Posterior vena cava (tissue), 2 donors: ENCODE measurements at regions not wholly inside any gene's neighbourhood (a gene's known extent, or its start where the extent isn't known, plus 50 kb on each side); places are given as distances from the start of the nearest gene placed in this dataset.

Experiments
- DNase-seq: peaks from one replicate; pipeline ENCODE4 v3.0.0-alpha.2; 2020; ENCODE audit warnings: low spot score
- intact Hi-C, 2 donors: fragments of 100-400 bp; cut with DNase I; formaldehyde crosslinking; loops; one replicate each; pipeline versions ENCODE4 v1.14.1 to v1.14.2; 2022 to 2023
- donor health status: DM: yes; HTN: yes; CAD: no.
- donor health status: DM: yes; HTN: yes; CAD: no.

- intact Hi-C loops: no loop called here
- no peak for DNase-seq
Measured at GRCh38 chr1:222325506-222325905, 222.4 kb downstream of the HHIPL2 start.

DNA sequence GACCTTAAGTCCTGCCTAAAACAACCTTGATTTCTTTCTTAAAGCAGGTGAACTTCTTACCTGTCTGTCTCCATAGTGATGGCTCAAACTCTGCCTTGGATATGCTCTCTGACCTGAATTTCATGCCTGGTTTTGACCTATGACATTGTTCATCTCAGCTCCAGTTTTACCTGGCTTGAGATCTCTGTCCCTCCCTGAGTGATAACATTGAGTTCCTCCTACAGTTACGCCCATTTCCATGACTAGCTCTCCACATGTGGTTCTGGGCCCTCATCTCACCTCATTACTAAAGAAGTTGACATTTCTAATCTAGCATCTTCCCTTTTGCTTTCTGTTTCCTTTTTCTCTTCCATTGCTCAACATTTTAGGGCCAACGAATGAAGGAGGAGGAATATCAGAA, 233.1 kb downstream of the HHIPL2 start:
- intact Hi-C loops: no loop called here
- DNase-seq: no peak

DNA sequence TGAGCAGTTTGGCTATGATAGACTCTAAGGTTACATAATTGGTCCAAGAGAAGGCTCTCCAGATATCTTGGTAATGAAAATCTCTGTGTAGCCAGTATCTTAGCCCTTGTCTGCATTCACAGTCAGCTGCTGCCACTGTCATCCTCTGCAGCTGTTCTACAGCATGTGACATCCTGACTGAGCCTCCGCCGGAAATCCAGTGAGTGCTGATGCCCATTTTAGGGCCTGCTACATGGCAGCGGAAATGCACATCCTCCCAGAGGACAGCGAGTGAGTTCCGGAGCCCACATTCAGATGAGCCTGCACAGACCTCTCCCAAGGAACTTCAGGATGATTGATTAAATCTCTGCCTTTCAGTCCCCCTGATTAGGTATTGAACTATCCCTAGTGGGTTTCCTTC, 237.1 kb downstream of the HHIPL2 start:
- no peak for DNase-seq
- intact Hi-C loops: no loop called here

DNA sequence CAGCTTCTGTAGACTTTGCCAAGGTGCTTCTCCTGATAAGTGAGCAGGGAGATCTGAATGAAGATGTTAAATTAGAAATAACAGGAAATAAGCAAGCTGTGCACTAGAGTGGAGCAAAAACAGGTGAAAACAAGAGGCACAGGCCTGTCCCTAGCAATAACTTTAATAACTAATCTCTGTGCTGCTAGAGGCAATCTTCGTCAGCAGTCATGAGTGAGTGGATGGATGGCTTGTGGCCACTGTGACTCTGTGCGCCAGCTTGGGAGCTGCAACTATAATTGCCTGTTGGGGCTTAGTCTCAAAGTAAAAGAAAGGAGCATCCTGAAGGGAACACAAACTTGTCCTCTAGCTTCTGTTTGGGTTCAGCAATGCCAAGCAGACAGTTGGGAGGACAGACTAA, 240.3 kb downstream of the HHIPL2 start:
- intact Hi-C loops: no loop called here
- DNase-seq: no peak

- intact Hi-C loops: no loop called here
- no peak for DNase-seq
Measured at GRCh38 chr1:222306512-222306911, 241.4 kb downstream of the HHIPL2 start.

DNA sequence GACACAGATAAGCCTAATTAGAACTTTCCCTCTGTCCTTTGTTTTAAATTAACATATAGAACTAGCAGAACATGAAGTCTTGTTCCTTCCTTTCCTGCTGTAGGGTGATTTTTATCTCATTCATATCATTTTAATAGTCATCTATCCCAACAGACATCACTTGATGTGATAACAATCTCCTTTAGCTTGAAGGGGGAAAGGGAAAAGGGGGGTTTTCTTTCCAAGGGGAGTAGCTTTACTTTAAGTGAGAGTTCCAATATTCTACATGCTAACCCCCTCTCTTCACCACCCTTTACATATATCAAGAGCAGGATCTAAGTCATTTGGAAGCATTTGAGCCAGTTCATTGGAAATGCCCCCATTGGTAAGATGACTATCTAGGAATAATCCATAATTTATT, 241.9 kb downstream of the HHIPL2 start:
- intact Hi-C loops: no loop called here
- DNase-seq: no peak

DNA sequence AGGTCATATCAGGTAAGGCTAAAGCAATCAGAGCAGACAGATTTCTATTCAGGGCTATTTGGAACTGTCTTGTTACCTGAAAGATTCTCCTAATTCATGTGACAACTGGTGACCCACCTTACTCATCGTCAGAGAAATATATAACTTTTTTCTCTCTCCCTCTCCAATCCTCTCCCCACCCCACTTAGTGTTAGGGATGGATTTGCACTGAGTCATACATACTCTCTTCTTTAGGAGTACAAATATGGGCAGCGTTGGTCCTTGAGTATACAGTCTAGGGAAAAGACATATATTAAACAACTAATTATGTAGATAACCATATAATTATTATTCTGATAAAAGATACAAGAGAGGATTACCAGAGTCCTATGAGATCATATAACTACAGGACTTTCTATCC, 246.3 kb downstream of the HHIPL2 start:
- intact Hi-C loops: no loop called here

GRCh38 chr1:222299524-222299923, 248.4 kb downstream of the HHIPL2 start:
- intact Hi-C loops: no loop called here
- no peak for DNase-seq

More for the DNA sequence above, 246.3 kb downstream of the HHIPL2 start:
- DNase-seq: no peak

DNA sequence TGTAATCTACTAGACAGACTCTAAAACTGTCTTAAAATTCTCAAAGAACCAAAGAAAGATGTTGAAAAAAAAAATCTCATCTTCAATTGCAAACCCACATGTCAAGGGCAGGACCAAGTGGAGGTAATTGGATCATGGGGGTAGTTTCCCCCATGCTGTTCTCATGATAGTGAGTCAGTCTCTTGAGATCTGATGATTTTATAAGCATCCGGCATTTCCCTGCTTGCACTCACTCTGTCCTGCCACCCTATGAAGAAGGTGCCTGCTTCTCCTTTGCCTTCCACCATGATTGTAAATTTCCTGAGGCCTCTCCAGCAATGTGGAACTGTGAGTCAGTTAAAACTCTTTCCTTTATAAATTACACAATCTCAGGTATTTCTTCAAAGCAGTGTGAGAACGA, 257.0 kb downstream of the HHIPL2 start:
- intact Hi-C loops: no loop called here
- no peak for DNase-seq

- intact Hi-C loops: no loop called here
- no peak for DNase-seq
Measured at GRCh38 chr1:222288053-222288452, 259.9 kb downstream of the HHIPL2 start.

- intact Hi-C loops: no loop called here
- no peak for DNase-seq
Measured at GRCh38 chr1:222286011-222286410, 261.9 kb downstream of the HHIPL2 start.

DNA sequence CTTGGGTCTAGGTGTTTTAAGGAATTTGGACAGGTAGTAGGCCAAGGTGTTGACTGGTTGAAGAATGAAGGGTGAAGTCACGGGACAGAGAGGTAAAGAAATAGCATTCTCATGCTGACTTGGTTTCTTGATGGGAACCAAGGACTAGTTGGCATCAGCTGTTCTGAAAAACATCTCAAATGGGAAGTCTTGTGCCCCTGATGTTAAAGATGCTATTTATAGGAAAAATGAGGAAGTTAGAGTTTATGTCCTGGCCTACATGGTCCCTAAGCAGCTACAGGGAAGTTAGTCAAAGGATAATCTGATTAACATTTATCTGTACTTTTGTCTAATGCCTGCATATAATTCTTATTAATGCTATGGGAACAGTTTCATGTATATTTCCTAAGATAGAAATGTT, 262.4 kb downstream of the HHIPL2 start:
- no peak for DNase-seq
- intact Hi-C loops: no loop called here

DNA sequence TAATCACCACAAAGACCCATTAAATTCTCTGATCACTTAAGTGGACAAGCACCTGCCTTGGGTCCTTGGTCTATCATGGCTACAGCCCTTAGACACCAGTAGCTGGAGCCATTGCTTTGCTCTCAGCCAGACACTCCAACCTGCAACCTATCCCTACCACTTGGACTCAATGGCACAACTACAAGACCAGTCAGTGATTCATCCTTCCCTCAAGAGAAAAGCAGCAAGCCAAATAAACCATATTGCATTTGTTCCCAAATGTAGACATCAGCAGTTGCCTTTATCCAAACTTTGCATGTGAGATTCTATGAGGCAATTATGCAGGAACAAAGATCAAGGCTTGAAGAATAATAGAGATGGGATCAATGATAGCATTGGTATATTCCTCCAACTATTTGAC, 263.4 kb downstream of the HHIPL2 start:
- intact Hi-C loops: no loop called here
- DNase-seq: no peak

DNA sequence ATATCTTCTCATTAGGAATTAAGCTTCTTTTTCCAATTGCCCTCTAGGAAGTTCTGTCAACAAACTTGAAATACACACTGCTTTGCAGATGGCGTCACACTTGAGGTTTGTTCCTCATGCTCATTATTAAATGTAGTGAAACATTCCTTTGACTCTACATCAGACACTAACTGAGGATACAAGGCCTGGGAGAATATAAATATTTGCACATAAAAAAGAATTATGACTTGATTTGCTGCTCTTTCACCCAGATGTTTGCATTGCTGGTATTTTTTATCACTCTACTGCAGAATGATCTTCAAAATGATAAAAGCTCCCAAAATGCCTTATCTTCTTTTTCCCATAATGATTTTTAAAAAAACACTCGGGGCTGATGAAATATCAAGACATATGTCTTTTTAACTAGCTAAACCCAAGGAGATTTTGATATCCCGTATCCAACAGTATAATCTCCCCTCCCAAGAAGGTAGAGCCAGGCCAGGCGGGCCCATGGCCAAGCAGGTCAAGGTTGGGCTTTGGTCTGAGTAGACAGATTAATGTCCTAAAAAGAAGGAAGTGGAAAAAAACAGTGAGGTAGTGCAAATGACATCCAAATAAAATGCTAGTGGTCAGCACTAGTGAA, 264.6 kb downstream of the HHIPL2 start:
- no peak for DNase-seq
- intact Hi-C loops: no loop called here

GRCh38 chr1:222279591-222279990, 268.3 kb downstream of the HHIPL2 start:
- DNase-seq: no peak
- intact Hi-C loops: no loop called here

DNA sequence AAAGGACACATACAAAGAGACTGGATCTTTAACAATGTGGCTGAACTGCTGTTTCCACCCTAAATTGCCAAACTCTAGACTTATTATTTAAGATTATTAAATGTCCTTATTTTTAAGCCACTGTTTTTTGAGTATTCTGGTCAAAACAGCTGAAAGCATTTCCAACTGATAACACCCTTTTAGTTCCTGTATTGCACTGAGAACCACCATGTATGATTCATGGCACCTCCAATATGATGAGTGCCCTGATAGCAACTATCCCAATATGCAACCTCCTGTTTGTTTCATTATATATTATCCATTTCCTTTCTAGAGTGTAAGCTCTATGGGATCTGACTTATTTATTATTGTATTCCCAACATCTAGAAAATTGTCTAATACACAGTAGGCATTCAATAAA, 269.4 kb downstream of the HHIPL2 start:
- DNase-seq: no peak
- intact Hi-C loops: no loop called here

DNA sequence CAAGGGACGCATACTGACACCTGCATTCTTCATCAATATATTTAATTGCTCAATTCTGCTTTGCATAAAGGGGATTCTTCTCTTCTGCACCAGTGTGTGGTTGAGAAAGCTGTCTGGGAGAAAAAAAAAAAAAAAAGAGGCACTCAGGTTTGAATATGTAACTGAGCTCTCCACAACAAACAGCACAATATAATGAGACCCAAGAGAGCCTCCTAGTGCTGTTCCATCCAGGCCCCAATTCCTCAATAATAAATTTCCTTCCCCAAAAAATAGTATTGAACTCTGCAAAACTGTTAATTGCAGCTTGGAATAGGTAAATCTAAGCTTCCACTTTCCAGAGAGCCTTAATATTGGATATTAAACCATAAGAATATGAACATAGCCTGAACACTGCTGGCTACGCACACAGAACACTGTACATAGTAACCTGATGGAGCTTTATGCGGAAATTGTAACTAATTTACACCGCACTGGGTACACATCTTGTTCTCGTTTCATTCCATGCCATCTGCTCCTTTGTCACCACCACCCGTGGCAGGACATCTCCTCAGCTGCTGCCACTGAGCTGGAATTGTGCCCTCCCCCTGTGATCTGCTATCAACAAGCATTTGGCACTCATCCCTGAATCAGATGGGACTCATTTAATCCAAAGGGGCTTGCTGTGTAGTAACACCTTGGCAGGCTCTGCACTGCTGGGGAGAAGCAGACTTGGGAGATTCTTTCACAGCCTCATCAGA, 272.0 kb downstream of the HHIPL2 start:
- intact Hi-C loops: no loop called here
- DNase-seq: no peak

DNA sequence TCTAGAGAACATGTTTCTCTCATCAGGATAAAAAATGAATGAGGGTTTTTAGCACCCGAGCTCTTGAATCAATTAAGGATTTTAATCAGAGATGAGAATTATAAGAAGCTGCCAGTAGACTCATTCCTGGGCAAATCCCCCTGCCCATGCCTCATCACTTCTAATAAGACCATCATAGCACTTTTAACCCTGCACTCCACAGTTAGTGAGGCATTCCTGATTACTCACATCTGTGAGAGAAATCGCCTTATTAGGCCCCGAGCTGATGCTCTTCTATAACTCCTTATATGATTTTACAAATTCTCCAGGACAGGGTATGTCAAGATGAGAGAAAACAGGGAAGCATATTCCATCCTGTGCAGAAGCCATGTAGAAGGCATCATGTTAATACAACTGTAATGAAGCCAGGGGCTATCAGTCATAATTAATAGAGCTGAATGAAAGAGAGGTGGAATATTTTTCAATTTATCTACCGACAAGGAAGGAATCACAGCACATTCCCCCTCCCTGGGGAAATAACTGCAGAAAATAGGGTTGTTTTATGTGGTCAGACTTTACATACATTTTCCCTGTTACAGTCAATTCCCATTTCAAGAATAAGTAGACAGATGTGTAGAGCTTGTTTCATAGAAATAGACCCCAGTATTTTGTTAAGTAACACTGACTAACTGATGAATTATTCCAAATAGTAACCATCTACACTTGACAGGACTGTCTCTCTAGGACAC, 272.7 kb downstream of the HHIPL2 start:
- intact Hi-C loops: no loop called here

GRCh38 chr1:222266223-222267196, 281.4 kb downstream of the HHIPL2 start:
- intact Hi-C loops: no loop called here
- DNase-seq: no peak

More for the DNA sequence above, 272.7 kb downstream of the HHIPL2 start:
- no peak for DNase-seq

DNA sequence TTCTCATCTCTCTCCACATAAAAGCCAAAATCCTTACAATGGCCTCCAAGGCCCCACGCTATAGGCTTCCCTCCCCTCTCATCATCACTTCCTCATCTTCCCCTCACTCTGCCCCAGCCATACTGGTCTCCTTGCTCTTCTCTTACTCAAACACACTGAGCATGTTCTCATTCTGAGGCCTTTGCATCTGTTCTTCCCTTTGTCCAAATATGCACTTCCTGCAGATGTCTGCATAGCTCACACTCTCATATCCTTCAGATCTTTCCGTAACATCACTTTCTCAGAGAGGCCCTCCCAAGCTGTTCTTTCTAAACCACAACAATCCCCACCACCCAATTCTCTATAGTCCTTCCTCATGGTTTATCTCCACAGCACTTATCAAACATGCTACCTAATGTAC, 284.1 kb downstream of the HHIPL2 start:
- intact Hi-C loops: no loop called here
- no peak for DNase-seq
